ENCODE measurements at regions not wholly inside any gene's neighbourhood (a gene's known extent, or its start where the extent isn't known, plus 50 kb on each side); places are given as distances from the start of the nearest gene placed in this dataset.

- Mint-ChIP-seq H3K9me3 (peaks cover 6% of the 10 kb centered on the region; the same call in 2 of the 3 replicates), H3K27me3 (ENCODE audit: insufficient read depth, low read depth, poor library complexity) (no peaks in the 10 kb centered on the region), H3K36me3 (ENCODE audit: low read depth) (peaks cover 3% of the 10 kb centered on the region; the same call in 2 of the 3 replicates), H3K27ac (no peak overlapping the region), H3K4me3 (no peak overlapping the region), H3K4me1 (peaks cover 5% of the 10 kb centered on the region; the same call in 2 of the 3 replicates)
- H3K4me3 ChIP-seq, result no peak overlapping the region
- DNase-seq (ENCODE audit: low spot score), result no peak
- H3K27ac ChIP-seq (ENCODE audit: low read depth), result no peak overlapping the region
- H3K9me2 ChIP-seq (ENCODE audit: insufficient read depth), result peaks cover 5% of the 10 kb centered on the region
- no peaks in the 10 kb centered on the region for H3K79me2 ChIP-seq (replicated peaks; ENCODE audit: insufficient read depth)
- no peaks in the 10 kb centered on the region; the same call in 1 of the 2 replicates for H3K4me1 ChIP-seq (ENCODE audit: insufficient read depth)
- H3K4me2 ChIP-seq, result no peak overlapping the region
- no peak for ATAC-seq
- H2AFZ ChIP-seq, result no peak overlapping the region
- H3K36me3 ChIP-seq (ENCODE audit: insufficient read depth), result no peaks in the 10 kb centered on the region
- no peaks in the 10 kb centered on the region for H3F3A ChIP-seq (replicated peaks; ENCODE audit: low read depth)
- H3K27me3 ChIP-seq (ENCODE audit: insufficient read depth), result no peaks in the 10 kb centered on the region
- TF ChIP-seq REST (IDR thresholded peaks at IDR 0.05; ENCODE audit: unreplicated experiment) (no peak), CREB1 (CRISPR knock-in tag; IDR thresholded peaks at IDR 0.05; ENCODE audit: low read depth) (no peak), ZNF331 (CRISPR knock-in tag; IDR thresholded peaks at IDR 0.05; ENCODE audit: low read depth) (no peak), STAT1 (IDR thresholded peaks at IDR 0.05; ENCODE audit: unreplicated experiment) (no peak), ZNF462 (CRISPR knock-in tag; IDR thresholded peaks at IDR 0.05) (no peak), EZH2 (IDR thresholded peaks at IDR 0.05; ENCODE audit: low read depth, unreplicated experiment) (no peak), POLR2AphosphoS5 (IDR thresholded peaks at IDR 0.05; ENCODE audit: low read depth) (no peak), ETS1 (IDR thresholded peaks at IDR 0.05) (no peak), JUNB (IDR thresholded peaks at IDR 0.05; ENCODE audit: unreplicated experiment) (no peak), CTCF (conservative IDR thresholded peaks at IDR 0.05; ENCODE audit: low read depth in 2 of 2) (no peak), EZH2phosphoT487 (IDR thresholded peaks at IDR 0.05; ENCODE audit: unreplicated experiment) (no peak), NANOG (IDR thresholded peaks at IDR 0.05; ENCODE audit: borderline replicate concordance) (no peak), ZNF114 (CRISPR knock-in tag; IDR thresholded peaks at IDR 0.05) (no peak)
- H4K20me1 ChIP-seq (replicated peaks; ENCODE audit: insufficient read depth), result no peaks in the 10 kb centered on the region
These were observed 1395.5 kb downstream of the PLA2G4A start for GRCh38 chr1:188224263-188224662.

Measured in GM23338 (cell line).